Fibroblast of lung (primary cell): ENCODE measurements at regions not wholly inside any gene's neighbourhood (a gene's known extent, or its start where the extent isn't known, plus 50 kb on each side); places are given as distances from the start of the nearest gene placed in this dataset.

Experiments
- CTCF ChIP-seq, 2 donors: IDR thresholded peaks in 1 of 2; conservative IDR thresholded peaks in 1 of 2; 1 replicate in 1 of 2; 2 replicates in 1 of 2; pipeline ENCODE4 v1.5.1; 2011 to 2012; ENCODE audit warnings: low read length in 2 of 2, control low read depth in 1 of 2, inconsistent platforms in 1 of 2, low read depth in 1 of 2, mild to moderate bottlenecking in 1 of 2
- EZH2 ChIP-seq: IDR thresholded peaks from 2 replicates; pipeline ENCODE4 v1.5.1; 2012; ENCODE audit warnings: low read length, control low read depth, mild to moderate bottlenecking; ENCODE audit errors: missing control alignments

GRCh38 chr20:7178004-7178403, 410.5 kb downstream of the BMP2 start:
- no peak for TF ChIP-seq CTCF (conservative IDR thresholded peaks at IDR 0.05 in 1 of 2, IDR thresholded peaks at IDR 0.05 in 1 of 2; ENCODE audit: low read depth in 1 of 2, low read length in 2 of 2)
- TF ChIP-seq EZH2: no peak
